Duodenal mucosa (tissue), 2 donors: ENCODE measurements at regions not wholly inside any gene's neighbourhood (a gene's known extent, or its start where the extent isn't known, plus 50 kb on each side); places are given as distances from the start of the nearest gene placed in this dataset.

Experiments
- H3K27ac ChIP-seq: one replicate; pipeline ENCODE4 v1.7.0; 2013; ENCODE audit warnings: low read depth, low read length
- H3K27me3 ChIP-seq, 2 donors: one replicate each; pipeline ENCODE4 v1.7.0; 2013; ENCODE audit warnings: low read length in 2 of 2, control low read depth in 1 of 2; ENCODE audit not compliant: insufficient read depth in 2 of 2, control insufficient read depth in 1 of 2
- H3K36me3 ChIP-seq, 2 donors: one replicate each; pipeline ENCODE4 v1.7.0; 2013; ENCODE audit warnings: low read length in 2 of 2, control low read depth in 1 of 2; ENCODE audit not compliant: insufficient read depth in 2 of 2, control insufficient read depth in 1 of 2
- H3K4me1 ChIP-seq, 2 donors: one replicate each; pipeline ENCODE4 v1.7.0; 2013; ENCODE audit warnings: low read length in 2 of 2, control low read depth in 1 of 2; ENCODE audit not compliant: insufficient read depth in 2 of 2, control insufficient read depth in 1 of 2
- H3K4me3 ChIP-seq, 2 donors: one replicate each; pipeline ENCODE4 v1.7.0; 2013; ENCODE audit warnings: low read length in 2 of 2, low read depth in 1 of 2
- H3K9ac ChIP-seq, 2 donors: one replicate each; pipeline ENCODE4 v1.7.0; 2013; ENCODE audit warnings: low read length in 2 of 2, low read depth in 1 of 2
- H3K9me3 ChIP-seq, 2 donors: one replicate each; pipeline ENCODE4 v1.7.0; 2013; ENCODE audit warnings: low read length in 2 of 2, control low read depth in 1 of 2; ENCODE audit not compliant: control insufficient read depth in 1 of 2

GRCh38 chr11:45023065-45023365 lies 72.3 kb upstream of the TP53I11 start:
- Histone ChIP-seq H3K27me3 (peaks cover 0 to 2% of the 10 kb centered on the region in 2 donors), H3K9me3 (no peaks in the 10 kb centered on the region), H3K36me3 (no peaks in the 10 kb centered on the region), H3K4me3 (no peak overlapping the region), H3K27ac (no peak overlapping the region), H3K9ac (no peak overlapping the region), H3K4me1 (peaks cover 9 to 17% of the 10 kb centered on the region in 2 donors)

- no peak overlapping the region for H3K4me3 ChIP-seq
- peaks cover 0 to 1% of the 10 kb centered on the region in 2 donors for H3K27me3 ChIP-seq
- H3K9me3 ChIP-seq = no peaks in the 10 kb centered on the region
- H3K27ac ChIP-seq = no peak overlapping the region
- H3K9ac ChIP-seq = no peak overlapping the region
- H3K36me3 ChIP-seq = no peaks in the 10 kb centered on the region
- peaks cover 9 to 17% of the 10 kb centered on the region in 2 donors for H3K4me1 ChIP-seq
These were observed 73.6 kb upstream of the TP53I11 start for GRCh38 chr11:45024316-45024715.

GRCh38 chr11:45024846-45025588 lies 74.3 kb upstream of the TP53I11 start:
- Histone ChIP-seq H3K27me3 (no peaks in the 10 kb centered on the region), H3K9ac (no peak overlapping the region), H3K36me3 (no peaks in the 10 kb centered on the region), H3K27ac (no peak overlapping the region), H3K4me3 (no peak overlapping the region), H3K4me1 (peaks cover 9 to 17% of the 10 kb centered on the region in 2 donors), H3K9me3 (no peaks in the 10 kb centered on the region)

- Histone ChIP-seq H3K27ac (no peak overlapping the region), H3K4me1 (peaks cover 8 to 17% of the 10 kb centered on the region in 2 donors)
These were observed 75.2 kb upstream of the TP53I11 start for GRCh38 chr11:45025716-45026492.

GRCh38 chr11:45026835-45027234 lies 76.2 kb upstream of the TP53I11 start:
- Histone ChIP-seq H3K27me3 (no peaks in the 10 kb centered on the region), H3K9ac (no peak overlapping the region), H3K4me3 (no peak overlapping the region), H3K36me3 (no peaks in the 10 kb centered on the region), H3K4me1 (peaks cover 0 to 13% of the 10 kb centered on the region in 2 donors), H3K27ac (no peak overlapping the region), H3K9me3 (no peaks in the 10 kb centered on the region)

More at GRCh38 chr11:45025716-45026492, 75.2 kb upstream of the TP53I11 start:
- Histone ChIP-seq H3K9ac (no peak overlapping the region), H3K27me3 (no peaks in the 10 kb centered on the region), H3K4me3 (no peak overlapping the region), H3K9me3 (no peaks in the 10 kb centered on the region), H3K36me3 (no peaks in the 10 kb centered on the region)

GRCh38 chr11:45027312-45027711 lies 76.6 kb upstream of the TP53I11 start:
- H3K4me3 ChIP-seq = no peak overlapping the region
- H3K27me3 ChIP-seq = no peaks in the 10 kb centered on the region
- no peaks in the 10 kb centered on the region for H3K36me3 ChIP-seq
- peaks cover 0 to 8% of the 10 kb centered on the region in 2 donors for H3K4me1 ChIP-seq
- H3K27ac ChIP-seq = no peak overlapping the region
- H3K9me3 ChIP-seq = no peaks in the 10 kb centered on the region
- H3K9ac ChIP-seq = no peak overlapping the region

- peaks cover 0 to 4% of the 10 kb centered on the region in 2 donors for H3K4me1 ChIP-seq
These were observed 78.4 kb upstream of the TP53I11 start for GRCh38 chr11:45028911-45029682.

GRCh38 chr11:45030778-45031177 lies 80.1 kb upstream of the TP53I11 start:
- Histone ChIP-seq H3K4me3 (no peak overlapping the region), H3K27me3 (no peaks in the 10 kb centered on the region), H3K27ac (no peak overlapping the region), H3K9me3 (no peaks in the 10 kb centered on the region), H3K36me3 (no peaks in the 10 kb centered on the region), H3K4me1 (peaks cover 0 to 2% of the 10 kb centered on the region in 2 donors), H3K9ac (no peak overlapping the region)

More at GRCh38 chr11:45028911-45029682, 78.4 kb upstream of the TP53I11 start:
- H3K36me3 ChIP-seq = no peaks in the 10 kb centered on the region
- no peak overlapping the region for H3K9ac ChIP-seq
- no peaks in the 10 kb centered on the region for H3K9me3 ChIP-seq
- H3K27me3 ChIP-seq = no peaks in the 10 kb centered on the region
- no peak overlapping the region for H3K4me3 ChIP-seq
- no peak overlapping the region for H3K27ac ChIP-seq

- H3K4me3 ChIP-seq = no peak overlapping the region
- H3K9me3 ChIP-seq = no peaks in the 10 kb centered on the region
- no peak overlapping the region for H3K9ac ChIP-seq
- H3K4me1 ChIP-seq = no peaks in the 10 kb centered on the region
- H3K27ac ChIP-seq = no peak overlapping the region
- H3K27me3 ChIP-seq = no peaks in the 10 kb centered on the region
- H3K36me3 ChIP-seq = no peaks in the 10 kb centered on the region
These were observed 81.3 kb upstream of the TP53I11 start for GRCh38 chr11:45031912-45032519.
